Lower lobe of right lung (tissue), 2 donors: ENCODE measurements at regions not wholly inside any gene's neighbourhood (a gene's known extent, or its start where the extent isn't known, plus 50 kb on each side); places are given as distances from the start of the nearest gene placed in this dataset.

ENCODE experiments used
- ATAC-seq, 2 donors: fragments of 200-7000 bp; cut with Tn5 transposase; one replicate each; pipeline ENCODE4 v1.9.1; 2020 to 2022; ENCODE audit warnings: mild to moderate bottlenecking in 2 of 2, moderate library complexity in 2 of 2
- DNase-seq: peaks from one replicate; pipeline ENCODE4 v3.0.0-alpha.2; 2020
- H3K27ac ChIP-seq: fragments of 200-600 bp; one replicate; pipeline ENCODE4 v1.8.0; 2022
- H3K27me3 ChIP-seq: fragments of 200-600 bp; one replicate; pipeline ENCODE4 v1.8.0; 2022; ENCODE audit warnings: low read depth
- H3K36me3 ChIP-seq: fragments of 200-600 bp; one replicate; pipeline ENCODE4 v1.8.0; 2022; ENCODE audit warnings: mild to moderate bottlenecking
- H3K4me1 ChIP-seq: fragments of 200-600 bp; one replicate; pipeline ENCODE4 v1.8.0; 2022
- H3K4me3 ChIP-seq: fragments of 200-600 bp; one replicate; pipeline ENCODE4 v1.8.0; 2022; ENCODE audit warnings: mild to moderate bottlenecking
- H3K9me3 ChIP-seq: fragments of 200-600 bp; one replicate; pipeline ENCODE4 v1.8.0; 2022
- intact Hi-C: fragments of 100-400 bp; cut with DNase I; formaldehyde crosslinking; loops from one replicate; pipeline ENCODE4 v1.11.0; 2022
- TF ChIP-seq, protein P1 (sequence below): fragments of 200-600 bp; IDR thresholded peaks from one replicate; pipeline ENCODE4 v1.8.0; 2022; ENCODE audit warnings: antibody characterized with exemption, mild to moderate bottlenecking
- donor health status: DM: no; HTN: yes; CAD: no; lungs with severe emphysema.

DNA sequence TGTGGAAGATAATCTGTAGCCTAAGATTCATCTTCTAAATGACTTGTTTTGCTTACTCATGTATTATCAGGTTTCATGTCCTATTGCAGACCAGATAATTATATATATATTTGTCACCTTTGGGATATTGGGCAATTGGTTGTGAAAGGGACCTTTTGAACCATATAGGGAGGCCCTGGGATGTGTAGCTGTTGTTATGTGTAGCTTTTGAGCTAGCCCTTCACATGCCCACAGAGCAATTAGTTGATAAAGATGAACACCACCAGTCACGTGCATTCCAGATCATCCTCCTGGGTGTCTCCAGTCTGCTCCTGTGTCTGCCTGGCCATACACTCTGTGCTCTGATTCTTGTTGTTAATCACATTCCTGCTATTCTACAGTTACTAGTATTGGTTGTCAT, 431.2 kb upstream of the FBXO33 start:
- H3K4me3 ChIP-seq, result no peak overlapping the region
- TF ChIP-seq, protein P1, sequence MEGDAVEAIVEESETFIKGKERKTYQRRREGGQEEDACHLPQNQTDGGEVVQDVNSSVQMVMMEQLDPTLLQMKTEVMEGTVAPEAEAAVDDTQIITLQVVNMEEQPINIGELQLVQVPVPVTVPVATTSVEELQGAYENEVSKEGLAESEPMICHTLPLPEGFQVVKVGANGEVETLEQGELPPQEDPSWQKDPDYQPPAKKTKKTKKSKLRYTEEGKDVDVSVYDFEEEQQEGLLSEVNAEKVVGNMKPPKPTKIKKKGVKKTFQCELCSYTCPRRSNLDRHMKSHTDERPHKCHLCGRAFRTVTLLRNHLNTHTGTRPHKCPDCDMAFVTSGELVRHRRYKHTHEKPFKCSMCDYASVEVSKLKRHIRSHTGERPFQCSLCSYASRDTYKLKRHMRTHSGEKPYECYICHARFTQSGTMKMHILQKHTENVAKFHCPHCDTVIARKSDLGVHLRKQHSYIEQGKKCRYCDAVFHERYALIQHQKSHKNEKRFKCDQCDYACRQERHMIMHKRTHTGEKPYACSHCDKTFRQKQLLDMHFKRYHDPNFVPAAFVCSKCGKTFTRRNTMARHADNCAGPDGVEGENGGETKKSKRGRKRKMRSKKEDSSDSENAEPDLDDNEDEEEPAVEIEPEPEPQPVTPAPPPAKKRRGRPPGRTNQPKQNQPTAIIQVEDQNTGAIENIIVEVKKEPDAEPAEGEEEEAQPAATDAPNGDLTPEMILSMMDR, result no peak
- ATAC-seq, result no peak
- DNase-seq, result no peak
- H3K27me3 ChIP-seq, result no peaks in the 10 kb centered on the region
- no peaks in the 10 kb centered on the region for H3K9me3 ChIP-seq
- no peaks in the 10 kb centered on the region for H3K4me1 ChIP-seq
- no peaks in the 10 kb centered on the region for H3K36me3 ChIP-seq
- intact Hi-C loops, result no loop called here
- no peak overlapping the region for H3K27ac ChIP-seq

DNA sequence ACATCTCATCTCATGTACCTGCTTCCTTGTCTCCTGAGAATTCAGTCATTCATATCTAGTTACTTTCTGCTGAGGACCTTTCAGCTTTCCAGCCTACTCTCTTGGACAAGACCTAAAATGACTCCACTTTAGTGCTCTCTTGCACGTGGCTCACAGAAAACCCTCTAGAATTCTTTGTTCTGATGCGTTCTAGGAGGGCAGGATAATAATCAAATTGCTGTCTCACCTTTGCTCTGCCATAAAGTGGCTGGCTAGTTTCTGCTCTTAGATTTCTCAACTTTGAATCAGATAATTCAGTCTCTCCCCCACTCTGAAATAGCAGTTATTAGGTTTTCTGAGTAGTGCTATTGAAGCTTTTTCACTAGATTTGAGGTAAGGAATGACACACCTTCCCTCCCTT, 429.5 kb upstream of the FBXO33 start:
- Histone ChIP-seq H3K27me3 (no peaks in the 10 kb centered on the region), H3K4me1 (no peaks in the 10 kb centered on the region), H3K4me3 (no peak overlapping the region), H3K36me3 (no peaks in the 10 kb centered on the region), H3K9me3 (no peaks in the 10 kb centered on the region), H3K27ac (no peak overlapping the region)
- no peak for ATAC-seq
- TF ChIP-seq, protein P1, result no peak
- intact Hi-C loops, result no loop called here
- DNase-seq, result no peak

GRCh38 chr14:39861229-39861600, 429.0 kb upstream of the FBXO33 start:
- Histone ChIP-seq H3K27me3 (no peaks in the 10 kb centered on the region), H3K36me3 (no peaks in the 10 kb centered on the region), H3K27ac (no peak overlapping the region), H3K4me3 (no peak overlapping the region), H3K9me3 (no peaks in the 10 kb centered on the region), H3K4me1 (no peaks in the 10 kb centered on the region)
- intact Hi-C loops, result no loop called here
- TF ChIP-seq, protein P1, result no peak
- ATAC-seq, result no peak
- no peak for DNase-seq

DNA sequence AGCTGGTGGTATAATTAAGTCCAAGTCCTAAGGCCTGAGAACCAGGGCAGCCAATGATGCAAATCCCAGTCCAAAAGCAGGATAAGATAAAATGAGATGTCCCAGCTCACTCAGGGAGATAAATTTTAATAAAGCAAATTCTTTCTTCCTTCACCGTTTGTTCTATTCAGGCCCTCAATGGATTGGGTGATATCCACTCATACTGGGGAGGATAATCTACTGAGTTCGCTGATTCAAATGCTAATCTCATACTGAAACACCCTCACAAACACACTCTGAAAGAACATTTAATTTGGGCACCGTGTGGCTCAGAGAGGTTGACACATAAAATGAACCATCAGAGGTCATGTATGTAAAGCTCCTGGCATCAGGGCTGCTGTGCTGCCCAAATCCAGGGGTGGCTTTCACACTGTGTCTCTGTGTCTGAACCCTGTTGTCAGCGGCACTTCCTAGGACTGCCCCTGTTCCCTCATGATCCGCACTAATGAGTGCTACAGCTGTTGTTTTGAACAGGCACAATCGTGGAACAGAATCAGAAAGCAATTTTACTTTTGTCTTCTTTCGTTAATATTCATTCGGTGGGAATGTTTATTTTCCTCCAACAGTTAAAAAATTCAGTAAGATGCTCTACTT, 428.5 kb upstream of the FBXO33 start:
- no peak for ATAC-seq
- intact Hi-C loops, result no loop called here
- no peaks in the 10 kb centered on the region for H3K9me3 ChIP-seq
- no peaks in the 10 kb centered on the region for H3K4me1 ChIP-seq
- H3K4me3 ChIP-seq, result no peak overlapping the region
- DNase-seq, result no peak
- H3K36me3 ChIP-seq, result no peaks in the 10 kb centered on the region
- TF ChIP-seq, protein P1, result no peak
- H3K27ac ChIP-seq, result no peak overlapping the region
- no peaks in the 10 kb centered on the region for H3K27me3 ChIP-seq

- H3K27me3 ChIP-seq, result no peaks in the 10 kb centered on the region
- no peaks in the 10 kb centered on the region for H3K9me3 ChIP-seq
- H3K36me3 ChIP-seq, result no peaks in the 10 kb centered on the region
- no peaks in the 10 kb centered on the region for H3K4me1 ChIP-seq
- TF ChIP-seq, protein P1, result no peak
- ATAC-seq (no peak), DNase-seq (no peak)
- no peak overlapping the region for H3K27ac ChIP-seq
- no peak overlapping the region for H3K4me3 ChIP-seq
- intact Hi-C loops, result no loop called here
Observed at GRCh38 chr14:39859314-39859713, 427.1 kb upstream of the FBXO33 start.
